ENCODE measurements at regions not wholly inside any gene's neighbourhood (a gene's known extent, or its start where the extent isn't known, plus 50 kb on each side); places are given as distances from the start of the nearest gene placed in this dataset.

- TF ChIP-seq ARNT (IDR thresholded peaks at IDR 0.05) (no peak), FOXA1 (IDR thresholded peaks at IDR 0.05) (no peak), LEF1 (IDR thresholded peaks at IDR 0.05; ENCODE audit: borderline replicate concordance) (no peak), SP1 (IDR thresholded peaks at IDR 0.05) (no peak), BHLHE40 (IDR thresholded peaks at IDR 0.05; ENCODE audit: borderline replicate concordance) (no peak), SUZ12 (IDR thresholded peaks at IDR 0.05) (no peak), PKNOX1 (IDR thresholded peaks at IDR 0.05) (no peak), TARDBP (IDR thresholded peaks at IDR 0.05) (no peak), HDGF (IDR thresholded peaks at IDR 0.05; ENCODE audit: borderline replicate concordance) (no peak), NFRKB (IDR thresholded peaks at IDR 0.05) (no peak)
Measured at GRCh38 chr1:172907834-172908326, 142.9 kb downstream of the TNFSF18 start.

Measured in HEK293T (cell line).